GM21825 (cell line): ENCODE measurements at regions not wholly inside any gene's neighbourhood (a gene's known extent, or its start where the extent isn't known, plus 50 kb on each side); places are given as distances from the start of the nearest gene placed in this dataset.

Experiments
- ATAC-seq: cut with Tn5 transposase; IDR thresholded peaks from one replicate; pipeline ENCODE4 v1.9.1; 2021; ENCODE audit warnings: mild to moderate bottlenecking, moderate library complexity; ENCODE audit not compliant: unreplicated experiment

DNA sequence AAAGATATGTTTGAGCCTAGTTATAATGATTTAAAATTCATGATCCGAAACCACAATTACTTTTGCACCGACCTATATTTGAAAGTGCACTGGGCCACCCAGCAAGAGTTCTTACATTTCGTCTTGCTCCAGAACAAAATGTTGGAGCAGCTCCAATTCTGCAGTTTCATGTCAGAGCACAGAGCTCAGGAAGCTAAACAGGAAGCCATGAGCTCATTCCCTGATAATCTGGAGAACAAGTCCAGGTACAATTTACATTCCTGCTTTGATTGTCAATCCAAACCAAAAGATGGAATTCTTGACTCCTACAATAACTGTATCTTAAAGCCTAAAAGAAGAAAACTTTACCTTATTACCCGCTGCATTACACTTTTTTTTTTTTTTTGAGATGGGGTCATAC, 131.8 kb downstream of the KCTD12 start:
- ATAC-seq, result no peak

- no peak for ATAC-seq
Observed at GRCh38 chr13:76751278-76751677, 134.9 kb downstream of the KCTD12 start.

GRCh38 chr13:76750126-76750525, 136.1 kb downstream of the KCTD12 start:
- ATAC-seq, result no peak

- peak; percentile 81 for ATAC-seq
Observed at GRCh38 chr13:76745261-76746200, 140.7 kb downstream of the KCTD12 start.

GRCh38 chr13:76741624-76742023, 144.6 kb downstream of the KCTD12 start:
- no peak for ATAC-seq

DNA sequence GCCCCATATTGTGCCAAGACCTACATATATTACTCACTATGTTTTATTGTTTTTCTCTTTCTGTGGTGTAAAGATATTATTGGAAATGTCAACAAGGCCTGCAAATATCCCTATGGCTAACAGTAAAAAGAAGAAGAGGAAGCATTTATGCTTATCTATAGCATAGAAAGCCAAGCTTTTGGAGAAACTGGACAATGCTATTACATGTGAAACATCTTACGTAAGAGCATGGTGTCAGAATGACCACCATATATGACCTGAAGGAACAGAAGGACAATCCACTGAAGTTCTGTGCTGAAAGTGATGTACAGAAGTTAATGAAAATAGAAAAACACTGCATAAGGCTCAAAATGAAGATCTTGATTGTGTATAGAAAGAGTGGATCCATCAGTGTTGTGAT, 145.2 kb downstream of the KCTD12 start:
- no peak for ATAC-seq

- ATAC-seq, result no peak
Observed at GRCh38 chr13:76738616-76739015, 147.6 kb downstream of the KCTD12 start.

DNA sequence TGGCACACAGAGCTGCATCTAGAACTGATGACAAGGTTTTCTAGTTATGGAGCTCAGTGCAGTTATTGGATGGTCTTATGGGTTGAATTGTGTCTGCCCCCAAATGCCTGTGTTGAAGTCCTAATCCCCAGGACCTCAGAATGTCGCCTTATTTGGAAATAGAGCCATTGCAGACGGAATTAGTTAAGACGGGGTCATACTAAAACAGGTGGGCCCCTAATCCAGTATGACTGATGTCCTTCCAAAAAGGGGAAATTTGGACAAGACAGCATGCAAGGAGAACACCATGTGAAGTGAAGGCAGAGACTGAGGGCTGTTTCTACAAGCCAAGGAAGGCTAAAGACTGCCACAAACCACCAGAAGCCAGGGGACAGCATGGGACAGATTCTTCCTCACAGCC, 148.7 kb downstream of the KCTD12 start:
- no peak for ATAC-seq

DNA sequence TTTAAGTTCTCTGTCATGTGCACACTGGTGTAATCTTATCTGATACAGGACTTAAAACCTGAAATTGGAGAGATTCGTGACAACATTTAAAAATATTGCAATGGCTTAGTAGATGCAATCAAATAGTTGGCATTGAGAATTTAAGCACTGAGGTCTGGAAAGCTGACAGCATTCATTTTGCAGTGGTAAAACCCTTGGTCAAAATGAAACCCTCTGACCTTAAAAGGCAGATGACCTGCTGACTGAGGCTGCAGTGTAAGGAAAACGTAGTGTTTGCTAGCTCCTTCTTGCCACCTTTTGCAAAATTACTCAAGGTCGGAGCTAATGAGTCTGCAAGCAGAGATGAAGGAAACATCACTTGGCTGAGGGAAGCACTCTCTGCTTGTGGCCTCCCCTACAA, 150.6 kb downstream of the KCTD12 start:
- ATAC-seq, result no peak

- no peak for ATAC-seq
Observed at GRCh38 chr13:76733671-76734070, 152.5 kb downstream of the KCTD12 start.

DNA sequence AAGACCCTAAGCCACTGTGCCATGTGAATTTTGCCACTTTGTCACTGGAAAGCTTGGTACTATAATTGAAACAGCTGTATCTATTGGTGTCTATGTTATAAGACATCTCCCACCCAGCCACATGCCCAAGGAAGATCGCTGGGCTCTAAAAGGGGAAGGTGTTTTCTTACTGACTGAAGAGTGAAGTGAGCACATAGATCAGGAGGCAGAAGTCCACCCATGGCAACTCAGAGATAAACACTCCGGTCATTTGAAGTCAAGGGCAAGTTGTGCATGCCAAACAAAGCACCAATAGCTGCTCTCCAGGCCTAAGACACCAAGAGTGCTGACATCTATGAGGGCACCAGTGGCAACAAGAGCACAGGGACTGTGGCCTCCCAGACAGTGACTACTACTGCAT, 153.8 kb downstream of the KCTD12 start:
- ATAC-seq, result no peak

DNA sequence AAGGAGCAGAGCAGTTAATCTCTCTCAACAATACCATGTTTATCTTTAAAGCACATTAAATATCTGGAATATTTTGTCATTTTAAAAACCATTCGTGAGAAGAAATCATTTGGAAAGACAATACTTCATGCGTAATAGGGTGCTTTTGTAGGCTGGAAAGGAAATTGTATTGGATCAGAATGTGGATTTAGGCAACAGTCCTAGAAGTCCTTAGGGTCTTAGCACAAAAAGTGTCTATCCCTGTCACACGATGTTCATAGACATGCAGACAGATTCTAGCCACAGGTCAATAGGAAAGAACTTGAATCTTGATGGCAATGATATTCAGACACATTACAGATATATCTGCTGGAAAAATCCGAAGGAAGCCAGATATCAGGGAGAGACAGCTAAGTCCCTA, 156.0 kb downstream of the KCTD12 start:
- ATAC-seq, result no peak

GRCh38 chr13:76729691-76730090, 156.5 kb downstream of the KCTD12 start:
- no peak for ATAC-seq

- ATAC-seq, result no peak
Observed at GRCh38 chr13:76725896-76726295, 160.3 kb downstream of the KCTD12 start.

- ATAC-seq, result no peak
Observed at GRCh38 chr13:76725211-76725610, 161.0 kb downstream of the KCTD12 start.

DNA sequence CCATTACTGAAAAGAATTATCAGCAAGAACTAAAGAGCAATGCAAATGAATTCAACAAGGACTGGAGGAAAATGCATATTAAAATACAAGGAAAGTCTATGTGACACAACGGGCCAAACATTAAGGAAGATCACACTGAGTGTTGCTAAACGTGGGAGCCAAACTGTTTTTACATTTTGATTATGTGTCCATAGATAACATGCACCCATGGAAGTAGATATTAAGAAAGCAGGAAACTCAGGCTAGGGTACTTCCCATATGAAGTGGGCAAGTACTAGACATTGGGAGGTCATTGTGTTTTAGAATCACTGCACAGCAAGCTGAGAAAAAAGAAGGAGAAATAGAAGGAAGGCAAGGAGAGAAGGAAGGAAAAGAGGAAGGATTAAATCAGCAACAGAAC, 161.8 kb downstream of the KCTD12 start:
- ATAC-seq, result no peak

GRCh38 chr13:76723551-76724232, 162.5 kb downstream of the KCTD12 start:
- ATAC-seq, result peak; percentile 84

GRCh38 chr13:76722782-76723181, 163.4 kb downstream of the KCTD12 start:
- no peak for ATAC-seq

GRCh38 chr13:76720821-76721220, 165.4 kb downstream of the KCTD12 start:
- no peak for ATAC-seq

- ATAC-seq, result no peak
Observed at GRCh38 chr13:76720416-76720815, 165.8 kb downstream of the KCTD12 start.

DNA sequence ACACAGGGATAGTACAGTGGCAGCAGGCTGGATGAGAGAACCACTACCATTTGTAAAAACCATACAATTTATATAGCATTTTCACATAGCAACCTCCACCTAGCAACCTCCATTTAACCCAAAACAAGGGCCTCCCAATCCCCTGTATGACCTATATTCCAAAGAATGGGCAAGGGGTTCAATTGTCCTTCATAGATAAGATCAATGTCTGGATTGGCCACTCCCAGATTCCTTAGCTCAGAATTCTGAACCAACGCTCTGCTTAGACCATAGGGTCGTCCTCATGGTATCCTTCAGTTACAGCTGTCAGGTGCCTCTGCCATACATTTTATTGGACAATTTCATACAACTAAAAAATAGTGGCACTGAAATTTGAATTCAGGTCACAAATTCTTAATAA, 166.2 kb downstream of the KCTD12 start:
- no peak for ATAC-seq

DNA sequence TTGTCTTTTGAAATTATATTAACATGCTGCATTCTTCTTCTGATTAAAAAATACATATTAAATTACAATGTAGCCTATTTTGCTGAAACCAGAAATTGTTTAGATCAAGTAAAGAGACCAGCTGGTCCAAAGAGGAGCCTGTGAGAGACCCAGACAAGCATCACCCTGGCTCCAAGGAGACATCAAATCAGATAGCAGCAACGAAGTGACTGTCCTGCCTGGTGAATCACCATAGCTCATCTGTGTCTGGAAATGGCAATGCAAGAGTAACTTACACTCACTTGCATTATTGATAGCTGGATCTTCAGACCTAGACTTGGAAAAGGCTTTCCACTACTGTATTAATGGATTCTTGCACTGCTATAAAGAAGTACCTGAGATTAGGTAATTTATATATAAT, 169.1 kb downstream of the KCTD12 start:
- no peak for ATAC-seq
